RKO (cell line): ENCODE measurements at regions not wholly inside any gene's neighbourhood (a gene's known extent, or its start where the extent isn't known, plus 50 kb on each side); places are given as distances from the start of the nearest gene placed in this dataset.
"Not testable (repeated sequence)": the region's sequence is repeated elsewhere in the genome, so short reads cannot be mapped to it uniquely, and the experiment has no call there.

Experiments
- DNase-seq: peaks from one replicate; pipeline ENCODE4 v3.0.0-alpha.2; 2016; ENCODE audit warnings: low spot score

- no peak for DNase-seq
These were observed 435.3 kb upstream of the KCNMB2 start for GRCh38 chr3:178100908-178101307.

GRCh38 chr3:178103140-178103539 is 433.1 kb upstream of the KCNMB2 start:
- no peak for DNase-seq

GRCh38 chr3:178107804-178108203 is 428.4 kb upstream of the KCNMB2 start:
- DNase-seq: no peak

- no peak for DNase-seq
These were observed 426.5 kb upstream of the KCNMB2 start for GRCh38 chr3:178109691-178110090.

GRCh38 chr3:178112134-178112533 is 424.1 kb upstream of the KCNMB2 start:
- peak; percentile 3 for DNase-seq

GRCh38 chr3:178112552-178112951 is 423.7 kb upstream of the KCNMB2 start:
- not testable (repeated sequence) for DNase-seq

- no peak for DNase-seq
These were observed 418.6 kb upstream of the KCNMB2 start for GRCh38 chr3:178117641-178118040.

GRCh38 chr3:178119608-178120295 is 416.5 kb upstream of the KCNMB2 start:
- DNase-seq: not testable (repeated sequence)

- DNase-seq: no peak
These were observed 415.9 kb upstream of the KCNMB2 start for GRCh38 chr3:178120367-178120766.

- no peak for DNase-seq
These were observed 409.6 kb upstream of the KCNMB2 start for GRCh38 chr3:178126686-178127085.

- DNase-seq: no peak
These were observed 409.0 kb upstream of the KCNMB2 start for GRCh38 chr3:178127221-178127620.

GRCh38 chr3:178129109-178129508 is 407.1 kb upstream of the KCNMB2 start:
- DNase-seq: no peak

GRCh38 chr3:178131801-178132200 is 404.4 kb upstream of the KCNMB2 start:
- DNase-seq: no peak

- DNase-seq: no peak
These were observed 399.0 kb upstream of the KCNMB2 start for GRCh38 chr3:178137206-178137605.

GRCh38 chr3:178137831-178138230 is 398.4 kb upstream of the KCNMB2 start:
- DNase-seq: no peak

GRCh38 chr3:178139116-178139515 is 397.1 kb upstream of the KCNMB2 start:
- no peak for DNase-seq

- no peak for DNase-seq
These were observed 395.5 kb upstream of the KCNMB2 start for GRCh38 chr3:178140531-178141304.

GRCh38 chr3:178141305-178141684 is 394.9 kb upstream of the KCNMB2 start:
- DNase-seq: not testable (repeated sequence)

- DNase-seq: no peak
These were observed 389.8 kb upstream of the KCNMB2 start for GRCh38 chr3:178146406-178146831.

- no peak for DNase-seq
These were observed 389.2 kb upstream of the KCNMB2 start for GRCh38 chr3:178147001-178147400.

GRCh38 chr3:178152031-178152806 is 384.0 kb upstream of the KCNMB2 start:
- DNase-seq: no peak

GRCh38 chr3:178152988-178153387 is 383.2 kb upstream of the KCNMB2 start:
- DNase-seq: no peak

- DNase-seq: no peak
These were observed 380.7 kb upstream of the KCNMB2 start for GRCh38 chr3:178155521-178155920.
